T-helper 1 cell treated with Interleukin-12 subunit alpha and Interleukin-12 subunit beta and Interleukin-4 antibody, amounts not matched to agents 30 ng/mL and 1 ng/mL, for 36 hours (primary cell): ENCODE measurements at regions not wholly inside any gene's neighbourhood (a gene's known extent, or its start where the extent isn't known, plus 50 kb on each side); places are given as distances from the start of the nearest gene placed in this dataset.
"Not testable (repeated sequence)": the region's sequence is repeated elsewhere in the genome, so short reads cannot be mapped to it uniquely, and the experiment has no call there.

Experiments used
- intact Hi-C: fragments of 100-400 bp; cut with micrococcal nuclease; formaldehyde crosslinking; loops from one replicate; pipeline ENCODE4 v1.15.1; 2024

DNA sequence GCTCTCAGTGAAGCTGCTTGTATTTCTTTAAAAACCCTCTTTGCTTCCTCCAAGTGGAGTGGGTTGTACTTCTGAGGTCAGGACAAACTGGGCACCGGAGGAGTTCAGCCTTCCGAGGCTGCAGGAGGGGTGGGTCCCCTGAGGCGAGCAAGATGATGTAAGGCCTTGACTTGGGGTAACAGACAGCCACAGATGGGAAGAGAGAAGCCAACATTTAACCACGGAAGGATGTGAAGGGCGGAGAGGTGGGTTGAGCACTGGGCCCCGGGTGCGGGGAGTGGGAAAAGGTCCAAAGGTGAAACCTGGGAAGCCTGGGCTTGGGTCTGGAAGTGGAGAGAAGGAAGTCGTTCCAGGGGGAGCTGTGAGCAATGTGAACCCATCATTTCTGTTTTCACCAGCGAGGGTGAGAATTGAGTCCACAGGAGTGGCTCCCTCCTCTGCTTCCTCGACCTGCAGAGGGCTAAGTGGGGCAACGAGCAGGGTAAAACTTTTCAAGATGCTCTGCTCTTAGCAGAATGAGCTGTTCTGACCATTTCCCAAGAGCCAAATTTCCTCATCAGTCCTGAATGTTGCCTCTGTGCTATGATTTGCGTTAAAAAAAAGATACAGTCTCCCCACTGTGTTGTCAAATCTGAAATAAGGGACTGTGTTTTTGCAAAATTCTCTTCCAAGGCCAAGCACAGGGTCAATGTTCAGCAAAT lies 137.7 kb upstream of the CRHR1 start:
- intact Hi-C loops: no loop called here

DNA sequence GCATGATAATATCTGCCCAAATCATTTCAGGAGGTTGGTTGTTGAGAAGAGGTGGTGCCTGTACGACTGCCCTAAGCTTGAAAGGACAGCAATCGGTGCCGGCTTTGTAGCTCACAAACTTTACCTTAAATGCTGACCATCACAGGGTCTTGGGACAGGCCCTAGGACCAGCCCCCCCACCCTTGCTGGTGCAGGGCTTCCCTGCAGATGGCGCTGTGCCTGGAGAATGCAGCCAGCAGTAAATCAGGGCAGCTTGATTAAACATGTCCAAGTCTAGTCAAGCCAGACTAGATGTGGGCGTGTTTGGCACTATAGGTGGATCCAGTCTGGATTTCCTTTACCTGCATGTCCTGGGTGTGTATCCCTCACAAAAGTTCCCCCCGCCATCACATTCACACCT lies 135.5 kb upstream of the CRHR1 start:
- intact Hi-C loops: no loop called here

DNA sequence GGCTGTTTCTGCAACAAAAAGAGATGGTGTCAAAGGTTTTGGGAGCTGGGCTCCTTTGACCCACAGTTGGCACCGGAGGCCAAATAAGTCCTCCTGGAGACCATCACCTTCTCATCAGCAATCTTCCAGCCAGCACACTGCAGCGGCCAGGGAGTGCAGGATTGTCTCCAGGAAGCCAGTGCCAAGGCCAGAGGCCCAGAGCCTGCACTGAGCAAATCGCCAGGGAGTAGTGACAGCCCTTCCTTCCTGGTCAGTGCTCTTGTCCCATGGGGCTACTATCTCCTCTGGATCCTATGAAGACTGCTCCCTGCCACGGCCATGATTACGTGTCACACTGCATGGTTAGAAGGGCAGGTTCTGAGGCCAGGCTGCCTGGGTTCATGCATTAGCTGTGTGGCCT lies 134.3 kb upstream of the CRHR1 start:
- intact Hi-C loops: no loop called here

DNA sequence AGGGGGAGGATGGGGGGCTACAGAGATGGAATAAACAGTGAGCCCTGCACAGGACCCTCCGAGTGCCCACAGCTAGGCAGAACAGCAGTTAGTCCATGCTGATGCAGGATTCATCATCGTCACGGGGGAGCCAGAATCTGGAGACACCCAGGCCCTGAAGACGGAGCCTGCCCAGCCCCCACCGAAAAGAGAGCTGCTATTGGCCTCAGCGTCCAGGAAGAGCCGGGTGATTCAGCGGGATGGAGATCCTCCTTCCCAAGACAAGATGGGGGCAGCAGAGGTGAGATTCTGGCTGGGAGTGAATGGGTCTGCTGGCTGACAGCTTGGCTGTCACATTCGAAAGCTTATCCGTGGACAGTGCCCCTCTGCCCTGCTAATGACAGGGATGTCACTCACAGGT lies 133.6 kb upstream of the CRHR1 start:
- intact Hi-C loops: no loop called here

DNA sequence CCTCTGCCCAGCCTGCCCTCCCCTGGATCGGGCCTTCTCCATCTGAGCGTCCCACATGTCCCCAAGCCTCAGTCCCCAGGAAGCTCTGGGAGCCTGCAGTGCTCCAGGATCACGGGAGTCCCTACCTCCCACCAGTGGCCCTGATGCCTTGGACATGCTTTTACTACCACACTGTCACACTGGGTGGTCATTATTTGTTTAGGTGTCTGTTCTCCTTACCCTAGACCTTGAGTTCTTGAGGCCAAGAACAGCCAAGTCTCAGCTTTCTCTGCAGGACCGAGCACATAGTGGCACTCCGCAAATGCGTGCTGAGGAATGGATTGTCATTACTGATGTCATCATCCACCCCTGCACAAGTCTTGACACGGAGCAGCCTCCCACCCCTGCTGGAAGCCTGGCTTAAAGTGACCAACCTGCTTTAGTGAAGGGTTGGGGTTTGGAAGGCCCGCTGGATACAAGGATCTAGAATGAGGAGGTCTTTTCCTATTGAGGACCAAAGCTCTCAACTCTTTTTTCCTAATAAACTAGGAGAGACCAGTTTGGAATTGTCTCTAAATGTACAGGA lies 132.9 kb upstream of the CRHR1 start:
- intact Hi-C loops: no loop called here

DNA sequence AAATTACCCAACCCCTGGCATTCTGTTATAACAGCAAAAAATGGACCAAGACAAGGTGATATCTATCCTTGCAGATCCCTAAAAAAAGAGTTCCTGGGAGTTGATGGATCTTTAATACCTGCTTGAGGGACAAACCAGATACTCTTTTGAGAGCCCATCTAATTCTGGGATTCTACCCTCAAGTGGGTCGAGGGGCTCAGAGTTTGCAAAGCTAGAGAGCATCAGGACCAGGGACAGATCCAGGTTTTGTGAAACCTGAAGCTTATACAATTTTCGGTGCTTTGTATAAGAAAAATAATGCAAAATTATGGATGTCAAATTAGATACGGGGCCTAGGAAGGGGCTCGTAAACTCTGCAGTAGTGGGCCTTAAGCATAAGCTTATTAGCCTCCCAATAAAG lies 130.5 kb upstream of the CRHR1 start:
- intact Hi-C loops: no loop called here

DNA sequence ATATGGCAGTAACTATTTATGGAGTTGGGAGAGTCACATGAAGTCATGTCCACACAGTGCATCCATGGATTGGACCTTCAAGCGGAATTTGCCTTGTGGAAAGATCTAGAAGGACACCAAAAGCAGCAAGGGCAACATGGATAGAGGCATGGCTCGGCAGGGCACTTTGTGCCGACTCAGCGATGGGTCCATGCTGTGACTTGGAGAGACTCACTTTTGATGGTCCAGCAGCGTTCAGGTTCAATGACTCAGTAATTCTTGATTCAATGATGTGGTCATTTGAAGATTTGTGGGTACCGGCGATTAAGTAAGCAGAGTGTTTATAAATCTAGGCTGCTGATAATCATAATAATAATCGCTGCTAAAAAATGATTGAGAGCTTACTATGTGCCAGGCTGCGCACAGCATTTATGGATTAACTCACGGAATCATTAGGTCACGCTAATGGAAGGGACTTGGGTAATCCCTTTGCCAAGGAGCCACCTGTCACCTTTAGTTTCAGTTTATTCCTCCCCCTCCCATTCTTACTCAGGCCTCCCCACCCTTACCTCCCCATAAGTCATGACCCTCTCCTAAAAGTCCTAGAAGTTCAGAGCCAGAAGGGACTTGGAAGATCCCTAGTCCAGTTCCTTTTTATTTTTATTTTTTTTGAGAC lies 127.5 kb upstream of the CRHR1 start:
- intact Hi-C loops: no loop called here

DNA sequence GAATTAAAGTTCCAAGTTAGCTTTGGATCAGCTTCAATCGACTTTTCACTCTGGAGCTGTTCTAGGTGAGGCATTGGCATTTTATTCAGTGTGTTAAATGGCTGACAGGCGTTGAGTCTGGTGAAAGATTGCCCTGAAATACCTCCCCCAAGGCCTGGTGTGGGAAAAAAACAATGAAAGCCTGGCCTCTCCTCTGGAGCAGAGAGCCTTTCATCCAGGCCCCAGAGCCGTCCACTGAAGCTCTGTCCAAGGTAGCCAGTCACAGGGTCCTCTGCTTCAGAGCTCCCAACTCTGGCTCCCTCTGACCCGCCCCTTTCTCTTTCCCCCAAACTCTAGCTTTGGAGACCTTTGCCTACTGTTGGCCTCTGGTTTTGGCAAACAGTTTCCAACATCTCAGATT lies 123.6 kb upstream of the CRHR1 start:
- intact Hi-C loops: no loop called here

DNA sequence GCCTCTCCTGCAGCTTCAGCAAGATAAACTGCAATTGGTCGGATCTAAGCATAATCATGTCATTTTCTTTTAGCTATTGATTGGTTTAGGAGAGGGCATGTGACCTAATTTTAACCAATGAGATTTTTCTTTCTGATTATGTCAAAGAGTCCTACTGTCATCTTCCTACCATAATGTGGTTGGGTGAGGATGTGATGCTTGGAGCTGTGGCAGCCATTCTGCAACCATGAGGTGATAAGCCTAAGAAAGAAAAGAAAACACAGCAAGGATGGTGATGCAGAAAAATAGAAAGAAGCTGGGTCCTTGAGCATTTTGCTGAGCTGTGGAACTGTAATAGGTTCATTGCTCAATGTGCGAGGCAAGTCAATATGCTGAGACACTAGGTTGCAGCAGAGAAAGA lies 121.7 kb upstream of the CRHR1 start:
- intact Hi-C loops: no loop called here

DNA sequence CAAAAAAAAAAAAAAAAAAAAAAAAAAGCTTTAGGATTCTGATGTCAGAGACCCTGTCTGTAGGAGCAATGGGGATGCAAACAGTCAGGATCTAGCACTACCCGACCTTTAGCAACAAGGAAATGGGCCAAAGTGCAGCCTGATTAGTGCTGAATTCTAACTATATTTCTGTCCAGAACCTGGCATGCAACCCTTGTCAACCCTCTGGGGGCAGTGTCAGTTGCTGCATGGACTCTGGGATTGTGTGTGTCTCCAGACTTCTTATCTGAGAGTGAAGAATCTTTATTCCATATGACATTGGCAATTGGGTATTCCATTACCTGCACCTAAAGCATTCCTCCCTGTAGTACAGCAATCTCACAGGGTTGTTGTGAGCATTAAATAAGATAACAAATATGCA lies 120.3 kb upstream of the CRHR1 start:
- intact Hi-C loops: no loop called here

DNA sequence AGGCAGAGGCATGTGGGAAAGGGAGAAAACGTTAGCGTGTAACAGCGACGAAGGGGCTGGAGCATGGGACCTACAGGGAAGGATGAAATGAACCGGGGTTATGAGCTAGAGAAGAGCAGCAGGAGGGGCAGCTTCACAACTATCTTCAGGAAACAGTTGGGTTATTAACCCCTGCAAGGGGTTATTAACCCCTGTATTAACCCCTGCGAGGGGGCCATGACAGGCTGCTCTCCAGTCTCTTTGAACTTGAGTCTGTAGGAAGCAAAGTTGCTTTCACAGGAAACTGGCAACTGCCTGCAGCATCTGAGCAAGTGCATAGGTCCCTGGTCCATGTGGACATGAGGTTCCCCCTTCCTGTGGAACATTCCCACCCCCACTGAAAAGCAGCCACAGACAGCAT lies 119.2 kb upstream of the CRHR1 start:
- intact Hi-C loops: no loop called here

DNA sequence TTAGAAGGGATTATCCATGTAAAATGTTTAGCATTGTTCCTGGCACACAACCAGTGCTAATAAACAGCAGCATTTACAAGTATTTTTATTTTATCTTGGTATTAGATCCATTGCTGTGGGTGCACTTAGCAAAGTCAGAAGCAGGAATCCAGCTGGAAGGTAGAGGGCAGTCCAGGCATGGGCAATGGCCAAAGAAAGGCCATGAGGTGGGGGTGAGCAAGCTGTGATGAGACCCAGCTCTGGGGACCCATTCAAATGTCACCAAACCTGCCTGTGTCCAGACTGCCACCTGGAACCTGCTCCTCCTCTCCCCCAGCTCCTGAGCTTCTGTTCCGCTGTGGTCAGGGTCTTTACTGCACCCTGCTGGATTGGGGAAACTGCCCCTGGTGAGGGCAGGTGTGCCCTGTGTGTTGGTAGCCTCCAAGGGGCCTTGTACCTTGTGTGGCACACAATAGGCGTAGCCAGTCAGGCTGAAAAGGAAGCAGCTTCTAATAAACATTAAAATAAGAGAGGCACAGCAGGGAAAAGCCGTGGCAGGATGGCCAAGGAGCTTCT lies 118.0 kb upstream of the CRHR1 start:
- intact Hi-C loops: no loop called here

DNA sequence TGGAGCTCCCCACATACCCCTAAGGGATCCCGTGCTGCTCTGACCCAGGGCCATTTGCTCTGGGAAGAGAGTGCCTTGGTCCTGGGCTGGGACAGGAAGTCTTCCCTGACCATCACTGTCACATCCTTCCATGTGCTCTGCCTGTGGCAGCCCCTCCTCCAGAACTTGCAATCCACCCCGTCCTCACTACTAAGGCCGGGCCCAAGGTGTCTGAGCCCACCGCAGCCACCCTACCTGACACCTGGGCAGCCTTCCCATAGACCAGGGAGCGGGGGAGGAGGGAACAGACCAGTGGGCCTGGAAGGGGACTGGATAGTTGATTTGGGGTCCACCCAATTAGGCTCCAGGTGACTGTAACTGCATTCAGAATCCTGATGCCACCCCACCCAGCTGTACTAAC lies 117.5 kb upstream of the CRHR1 start:
- intact Hi-C loops: no loop called here

DNA sequence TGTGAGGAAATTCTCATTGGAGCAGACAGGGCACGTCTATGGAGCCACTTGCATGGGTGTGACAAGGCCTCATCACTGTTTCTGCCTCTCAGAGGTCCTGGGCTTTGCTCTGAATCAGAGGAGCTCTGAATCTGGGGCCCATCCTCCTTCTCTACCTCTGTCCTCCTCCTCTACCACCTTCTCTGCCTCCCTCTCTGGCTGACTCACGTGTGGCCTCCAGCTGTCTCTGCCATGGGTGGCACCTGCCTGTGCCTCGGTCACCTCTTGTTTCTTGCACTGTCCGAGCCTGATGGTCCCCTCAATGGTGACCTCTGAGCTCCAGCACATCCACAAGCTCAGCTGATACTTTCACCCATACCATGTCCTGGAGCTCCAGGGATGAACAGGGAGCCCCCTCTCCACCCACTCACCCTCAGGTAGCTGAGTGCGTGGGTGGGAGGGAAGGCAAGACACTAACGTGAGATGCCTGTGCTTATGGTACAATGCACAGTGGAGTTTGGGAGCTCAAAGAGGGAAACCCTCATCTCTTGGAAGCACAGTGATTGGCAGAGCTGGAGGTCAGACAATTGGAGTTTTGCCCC lies 116.4 kb upstream of the CRHR1 start:
- intact Hi-C loops: no loop called here

DNA sequence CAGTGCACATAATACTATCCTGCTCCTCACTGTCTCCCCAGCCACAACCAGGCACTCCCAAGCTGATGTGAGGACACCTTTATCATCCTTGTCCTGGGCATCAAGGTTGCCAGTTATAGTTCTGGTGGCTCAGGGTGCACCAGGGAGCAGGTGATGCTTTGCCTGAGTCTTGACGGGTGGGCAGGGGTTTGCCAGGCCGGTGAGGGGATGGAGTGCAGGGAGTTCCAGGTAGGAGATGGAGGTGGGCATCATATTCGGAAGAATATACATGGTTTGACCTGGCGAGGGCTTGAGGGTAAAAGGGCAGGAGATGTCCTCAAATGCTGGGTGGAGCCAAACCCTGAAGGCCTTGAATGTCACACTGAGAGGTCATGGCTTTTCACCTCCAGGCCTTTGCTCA lies 115.8 kb upstream of the CRHR1 start:
- intact Hi-C loops: no loop called here

DNA sequence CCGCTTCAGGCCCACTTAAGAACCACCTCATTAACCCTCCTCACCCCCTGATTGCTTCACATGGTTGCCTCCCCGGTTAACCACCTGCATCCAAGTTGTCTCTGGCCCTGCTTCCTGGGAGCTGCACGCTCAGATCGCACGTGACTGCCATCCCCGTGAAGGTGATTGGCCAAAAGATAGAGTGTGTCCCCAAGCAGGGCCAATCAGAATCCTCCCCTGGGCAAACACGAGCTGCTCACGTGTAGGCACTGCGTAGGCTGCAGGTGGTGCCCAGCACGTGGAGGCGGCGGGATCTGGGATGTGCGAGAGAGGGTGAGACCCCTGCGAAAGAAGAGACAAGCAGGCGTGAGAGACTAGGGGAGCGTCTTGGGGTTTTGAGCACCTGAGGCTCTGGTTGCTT lies 111.8 kb upstream of the CRHR1 start:
- intact Hi-C loops: no loop called here

DNA sequence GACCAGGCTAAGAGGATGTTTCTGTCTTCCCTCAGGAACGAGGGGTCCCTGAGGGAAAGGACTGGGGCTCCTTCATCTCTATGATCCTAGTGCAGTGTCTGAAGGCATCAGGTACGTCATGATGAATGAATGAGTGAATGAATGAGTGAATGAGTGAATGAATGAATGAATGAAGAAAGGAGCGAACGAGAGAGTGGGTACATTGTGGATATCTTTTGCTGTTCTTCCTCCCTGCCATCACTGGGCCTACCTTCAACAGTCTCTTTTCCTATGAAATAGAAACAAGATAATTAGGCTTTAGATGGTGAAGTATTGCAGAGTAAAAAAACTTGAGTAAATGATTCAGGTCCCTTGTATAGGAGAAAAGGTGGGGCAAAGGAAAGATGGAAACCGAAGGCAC lies 111.3 kb upstream of the CRHR1 start:
- intact Hi-C loops: no loop called here

DNA sequence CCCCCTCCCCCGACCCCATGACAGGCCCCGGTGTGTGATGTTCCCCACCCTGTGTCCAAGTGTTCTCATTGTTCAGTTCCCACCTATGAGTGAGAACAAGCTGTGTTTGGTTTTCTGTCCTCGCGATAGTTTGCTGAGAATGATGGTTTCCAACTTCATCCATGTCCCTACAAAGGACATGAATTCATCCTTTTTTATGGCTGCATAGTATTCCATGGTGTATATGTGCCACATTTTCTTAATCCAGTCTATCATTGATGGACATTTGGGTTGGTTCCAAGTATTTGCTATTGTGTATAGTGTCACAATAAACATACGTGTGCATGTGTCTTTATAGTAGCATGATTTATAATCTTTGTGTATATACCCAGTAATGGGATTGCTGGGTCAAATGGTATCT lies 110.4 kb upstream of the CRHR1 start:
- intact Hi-C loops: not testable (repeated sequence)

DNA sequence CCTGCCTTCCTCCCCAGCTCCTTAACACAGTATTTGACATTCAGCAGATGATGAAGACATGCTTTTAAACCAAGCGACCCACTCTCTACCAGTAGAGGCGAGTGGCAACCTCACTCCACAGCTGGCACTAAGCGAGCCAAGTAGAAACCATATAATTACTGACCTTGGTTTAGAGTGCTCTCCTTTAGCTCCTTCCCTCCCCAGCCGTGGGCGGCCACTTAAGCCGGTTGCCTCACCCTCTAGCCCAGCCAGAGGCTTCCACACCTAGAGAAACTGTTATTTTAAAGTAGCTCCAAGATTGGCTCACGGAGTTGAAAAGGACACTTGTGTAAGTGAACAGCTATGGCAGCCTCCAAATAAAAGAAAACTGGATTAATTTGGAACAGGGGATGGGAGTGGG lies 109.1 kb upstream of the CRHR1 start:
- intact Hi-C loops: no loop called here

DNA sequence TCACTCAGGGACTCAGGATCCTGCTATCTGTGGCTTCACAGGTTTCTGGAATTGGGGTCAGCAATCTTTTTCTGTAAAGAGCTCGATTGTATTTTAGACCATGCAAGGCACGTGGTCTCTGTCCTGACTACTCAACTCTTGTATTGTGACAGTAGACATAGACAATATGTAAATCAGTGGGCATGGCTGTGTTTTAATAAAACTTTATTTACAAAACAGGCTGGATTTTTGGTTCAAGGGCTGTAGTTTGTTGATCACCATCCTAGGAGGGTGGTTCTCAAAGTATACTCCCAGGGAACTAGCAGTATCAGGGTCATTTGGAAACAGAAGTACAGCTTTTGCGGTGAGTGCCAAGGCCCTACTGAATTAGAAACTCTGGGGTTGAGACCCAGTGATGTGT lies 108.2 kb upstream of the CRHR1 start:
- intact Hi-C loops: no loop called here

DNA sequence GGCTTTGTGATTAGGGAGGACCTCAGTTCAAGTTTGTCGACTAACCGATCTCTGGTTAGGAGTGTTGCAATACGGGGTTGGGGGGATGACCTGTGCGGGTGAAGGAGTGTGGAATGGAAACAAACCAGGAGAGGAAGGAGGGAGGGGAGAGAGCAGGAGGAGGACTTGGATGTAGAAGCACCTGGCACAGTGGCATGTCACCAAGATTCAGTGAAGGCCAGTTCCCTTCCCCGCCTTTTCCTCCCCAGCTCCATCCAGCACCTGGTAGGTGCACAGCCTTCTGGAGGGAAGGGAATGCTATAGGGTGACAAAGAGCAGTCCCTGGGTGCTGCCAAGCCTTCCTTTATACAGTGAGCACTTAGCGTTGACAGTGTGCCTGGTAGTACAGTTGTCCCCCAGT lies 107.4 kb upstream of the CRHR1 start:
- intact Hi-C loops: no loop called here

DNA sequence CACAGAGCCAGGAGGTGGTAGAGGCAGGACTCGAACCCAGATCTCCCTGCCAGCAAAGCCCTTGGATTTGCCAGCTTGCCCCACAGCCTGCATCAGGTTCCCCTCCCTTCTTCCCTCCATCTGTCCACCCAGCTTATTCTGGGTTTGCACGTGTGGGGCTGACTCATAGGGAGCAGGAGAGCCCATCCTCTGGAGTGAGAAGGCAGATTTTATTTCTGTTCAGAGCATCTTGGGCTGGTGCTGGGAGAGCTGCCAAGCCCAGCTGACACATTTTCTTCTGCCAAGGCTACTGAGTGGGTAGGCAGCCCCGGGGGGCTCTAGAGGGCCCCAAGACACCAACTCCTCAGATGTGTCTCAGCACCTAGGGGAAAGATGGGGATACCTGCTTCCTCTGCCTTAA lies 106.3 kb upstream of the CRHR1 start:
- intact Hi-C loops: no loop called here

DNA sequence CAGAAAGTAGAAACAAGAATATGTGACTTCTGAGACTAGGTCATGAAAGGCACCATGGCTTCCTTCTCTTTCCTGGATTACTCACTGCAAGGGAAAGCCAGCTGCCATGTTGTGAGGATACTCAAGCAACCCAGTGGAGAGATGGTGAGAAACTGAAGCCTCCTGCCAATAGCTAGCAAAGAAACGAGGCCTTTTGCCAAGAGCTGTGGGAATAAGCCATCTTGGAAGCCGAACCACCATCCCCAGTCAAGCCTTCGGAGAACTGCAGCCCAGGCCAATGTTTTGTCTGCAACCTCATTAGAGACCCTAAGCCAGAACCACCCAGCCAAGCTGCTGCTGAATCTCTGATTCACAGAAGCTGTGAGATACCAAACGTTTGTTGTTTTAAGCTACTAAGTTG lies 104.7 kb upstream of the CRHR1 start:
- intact Hi-C loops: no loop called here
